Gastroesophageal sphincter (tissue), 3 donors: ENCODE measurements at regions not wholly inside any gene's neighbourhood (a gene's known extent, or its start where the extent isn't known, plus 50 kb on each side); places are given as distances from the start of the nearest gene placed in this dataset.

Source experiments
- POLR2A ChIP-seq, 2 donors: fragments of 450-650 bp; IDR thresholded peaks; one replicate each; pipeline ENCODE4 v1.6.1; 2017; ENCODE audit warnings: antibody characterized with exemption in 2 of 2, mild to moderate bottlenecking in 2 of 2, moderate library complexity in 1 of 2
- POLR2AphosphoS5 ChIP-seq: sonication (generic); formaldehyde crosslinking; IDR thresholded peaks from one replicate; pipeline ENCODE4 v1.6.1; 2017; ENCODE audit warnings: antibody characterized with exemption
- TF ChIP-seq, protein P1 (sequence below), 4 experiments: fragments of 200-600 bp in 2 of 4; fragments of 450-650 bp in 2 of 4; sonication (generic) in 1 of 4; IDR thresholded peaks; one replicate each; pipeline ENCODE4 v1.5.1; 2017 to 2019; ENCODE audit warnings: antibody characterized with exemption in 4 of 4, mild to moderate bottlenecking in 2 of 4, moderate library complexity in 2 of 4

DNA sequence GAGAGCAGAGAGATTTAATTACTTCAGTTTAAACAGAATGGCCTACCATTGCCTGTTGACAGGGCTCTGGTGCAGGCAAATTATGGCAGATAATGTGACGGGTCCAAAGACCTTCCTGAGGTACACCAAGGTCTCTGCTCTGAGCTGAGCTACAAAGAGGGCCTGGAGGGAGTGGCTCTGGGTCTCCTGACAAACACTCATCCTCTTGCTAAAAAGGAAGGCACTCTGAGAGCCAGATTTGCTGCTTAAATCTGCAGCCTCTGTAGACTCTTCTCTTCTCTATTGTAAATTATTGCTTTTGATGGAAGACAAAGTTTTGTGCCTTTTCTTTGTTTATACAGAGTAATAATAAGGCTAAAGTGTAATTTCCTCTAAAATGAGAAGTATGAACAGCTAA is 529.5 kb upstream of the FZD8 start:
- TF ChIP-seq, protein P1, sequence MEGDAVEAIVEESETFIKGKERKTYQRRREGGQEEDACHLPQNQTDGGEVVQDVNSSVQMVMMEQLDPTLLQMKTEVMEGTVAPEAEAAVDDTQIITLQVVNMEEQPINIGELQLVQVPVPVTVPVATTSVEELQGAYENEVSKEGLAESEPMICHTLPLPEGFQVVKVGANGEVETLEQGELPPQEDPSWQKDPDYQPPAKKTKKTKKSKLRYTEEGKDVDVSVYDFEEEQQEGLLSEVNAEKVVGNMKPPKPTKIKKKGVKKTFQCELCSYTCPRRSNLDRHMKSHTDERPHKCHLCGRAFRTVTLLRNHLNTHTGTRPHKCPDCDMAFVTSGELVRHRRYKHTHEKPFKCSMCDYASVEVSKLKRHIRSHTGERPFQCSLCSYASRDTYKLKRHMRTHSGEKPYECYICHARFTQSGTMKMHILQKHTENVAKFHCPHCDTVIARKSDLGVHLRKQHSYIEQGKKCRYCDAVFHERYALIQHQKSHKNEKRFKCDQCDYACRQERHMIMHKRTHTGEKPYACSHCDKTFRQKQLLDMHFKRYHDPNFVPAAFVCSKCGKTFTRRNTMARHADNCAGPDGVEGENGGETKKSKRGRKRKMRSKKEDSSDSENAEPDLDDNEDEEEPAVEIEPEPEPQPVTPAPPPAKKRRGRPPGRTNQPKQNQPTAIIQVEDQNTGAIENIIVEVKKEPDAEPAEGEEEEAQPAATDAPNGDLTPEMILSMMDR (IDR thresholded peaks at IDR 0.05), result no peak
- no peak for TF ChIP-seq POLR2A (IDR thresholded peaks at IDR 0.05)
- TF ChIP-seq POLR2AphosphoS5, result no peak
